ENCODE measurements at regions not wholly inside any gene's neighbourhood (a gene's known extent, or its start where the extent isn't known, plus 50 kb on each side); places are given as distances from the start of the nearest gene placed in this dataset.

DNA sequence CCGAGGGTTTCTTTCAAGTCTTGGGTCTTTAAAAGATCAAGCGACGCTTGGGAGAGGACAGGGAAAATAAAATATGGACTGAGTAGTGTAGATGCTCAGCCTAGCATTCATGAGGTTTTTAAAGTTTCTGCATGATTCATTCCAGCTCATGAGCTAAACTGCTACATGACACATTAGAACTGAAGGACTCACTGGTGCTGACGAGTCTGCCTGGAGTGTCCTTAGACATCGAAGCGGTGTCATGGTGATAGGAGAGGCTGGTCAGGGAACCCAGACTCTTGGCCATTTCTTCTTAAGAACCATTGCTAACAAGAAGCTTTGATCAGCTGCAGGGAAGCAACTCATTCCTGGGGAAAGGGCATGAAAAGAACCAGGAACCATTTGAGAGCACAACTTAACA is 158.6 kb downstream of the TRIML1 start:
- H3K4me3 ChIP-seq (ENCODE audit: low read length): no peak overlapping the region
- H3K27me3 ChIP-seq (ENCODE audit: low read length): no peaks in the 10 kb centered on the region
- no peaks in the 10 kb centered on the region for H3F3A ChIP-seq (ENCODE audit: low read length, unreplicated experiment)
- intact Hi-C loops (cut with micrococcal nuclease): no loop called here
- H3K79me2 ChIP-seq (ENCODE audit: low read length): no peaks in the 10 kb centered on the region
- no peaks in the 10 kb centered on the region for H3K4me1 ChIP-seq (ENCODE audit: insufficient read depth, low read length)
- DNase-seq (no peak), ATAC-seq (no peak)
- no peak overlapping the region for H2AFZ ChIP-seq (ENCODE audit: low read length)
- no peak overlapping the region for H3K9ac ChIP-seq (ENCODE audit: low read length)
- ChIA-PET CTCF (no interaction called here), POLR2A (ENCODE audit: unreplicated experiment) (no interaction called here)
- no peak overlapping the region for H3K4me2 ChIP-seq (ENCODE audit: low read length)
- BruUV-seq (replicated peaks): no TSS peak
- no peak for TF ChIP-seq EZH2 (IDR thresholded peaks at IDR 0.05; ENCODE audit: low read length, unreplicated experiment)
- no peaks in the 10 kb centered on the region for H4K20me1 ChIP-seq (ENCODE audit: low read length)
- no peaks in the 10 kb centered on the region for H3K36me3 ChIP-seq (ENCODE audit: low read depth, low read length)
- H3K27ac ChIP-seq (ENCODE audit: low read length): no peak overlapping the region
- no peaks in the 10 kb centered on the region for H3K9me3 ChIP-seq (ENCODE audit: low read length)
- no peaks in the 10 kb centered on the region for H3K9me2 ChIP-seq (replicated peaks; ENCODE audit: low read length)

DNA sequence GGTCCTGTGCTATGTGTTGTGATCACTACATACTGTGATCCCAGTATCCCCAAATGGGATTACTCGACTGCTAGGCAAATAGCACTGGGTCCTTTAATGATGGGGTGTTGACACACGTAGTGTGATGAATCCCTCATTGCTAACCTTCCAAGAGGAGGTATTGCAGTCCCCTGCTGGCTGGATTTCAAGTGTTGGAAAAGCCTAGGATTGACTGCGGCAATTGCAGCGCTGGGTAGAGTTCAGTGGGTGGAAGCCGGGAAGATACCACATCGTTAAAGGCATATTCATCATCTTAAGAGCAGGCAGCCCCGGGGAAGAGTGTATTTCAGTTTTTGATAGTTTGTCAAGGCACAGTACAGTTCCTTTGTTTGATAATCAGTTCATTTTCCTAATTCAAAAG is 159.9 kb downstream of the TRIML1 start:
- no peak overlapping the region for H3K27ac ChIP-seq (ENCODE audit: low read length)
- H2AFZ ChIP-seq (ENCODE audit: low read length): no peak overlapping the region
- no peak overlapping the region for H3K9ac ChIP-seq (ENCODE audit: low read length)
- ChIA-PET POLR2A (ENCODE audit: unreplicated experiment) (no interaction called here), CTCF (no interaction called here)
- no peak overlapping the region for H3K4me3 ChIP-seq (ENCODE audit: low read length)
- H3K9me2 ChIP-seq (replicated peaks; ENCODE audit: low read length): no peaks in the 10 kb centered on the region
- no peaks in the 10 kb centered on the region for H3K27me3 ChIP-seq (ENCODE audit: low read length)
- no peak for ATAC-seq
- H4K20me1 ChIP-seq (ENCODE audit: low read length): no peaks in the 10 kb centered on the region
- H3K36me3 ChIP-seq (ENCODE audit: low read depth, low read length): no peaks in the 10 kb centered on the region
- H3F3A ChIP-seq (ENCODE audit: low read length, unreplicated experiment): no peaks in the 10 kb centered on the region
- TF ChIP-seq EZH2phosphoT487 (IDR thresholded peaks at IDR 0.05; ENCODE audit: borderline replicate concordance, low read length): no peak
- H3K9me3 ChIP-seq (ENCODE audit: low read length): no peaks in the 10 kb centered on the region
- H3K79me2 ChIP-seq (ENCODE audit: low read length): no peaks in the 10 kb centered on the region
- H3K4me2 ChIP-seq (ENCODE audit: low read length): no peak overlapping the region
- intact Hi-C loops (cut with micrococcal nuclease): no loop called here
- BruUV-seq (replicated peaks): no TSS peak
- DNase-seq: no peak
- no peaks in the 10 kb centered on the region for H3K4me1 ChIP-seq (ENCODE audit: insufficient read depth, low read length)

DNA sequence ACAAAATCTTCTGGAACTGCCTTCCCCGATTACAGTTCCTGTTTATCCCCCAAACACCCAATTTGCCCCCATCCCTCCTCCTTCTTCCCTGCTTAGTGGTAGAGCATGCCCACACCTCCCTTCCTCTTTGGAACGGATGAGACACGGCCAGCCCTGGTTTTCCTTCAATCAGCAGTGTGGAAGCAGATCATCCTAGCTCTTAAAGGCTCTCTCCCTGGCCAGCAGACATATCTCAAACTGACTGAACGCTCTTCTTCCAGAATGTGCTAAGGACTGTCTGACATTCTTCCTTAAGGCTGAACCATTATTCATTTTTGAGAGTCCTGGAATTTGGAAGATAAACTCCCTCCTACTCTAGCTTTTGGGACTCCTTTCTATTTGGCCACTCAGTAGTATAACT is 161.1 kb downstream of the TRIML1 start:
- intact Hi-C loops (cut with micrococcal nuclease): no loop called here
- Histone ChIP-seq H2AFZ (ENCODE audit: low read length) (no peak overlapping the region), H4K20me1 (ENCODE audit: low read length) (no peaks in the 10 kb centered on the region), H3K4me1 (ENCODE audit: insufficient read depth, low read length) (no peaks in the 10 kb centered on the region), H3K4me3 (ENCODE audit: low read length) (no peak overlapping the region), H3K79me2 (ENCODE audit: low read length) (no peaks in the 10 kb centered on the region), H3K4me2 (ENCODE audit: low read length) (no peak overlapping the region), H3K9me3 (ENCODE audit: low read length) (no peaks in the 10 kb centered on the region), H3K27me3 (ENCODE audit: low read length) (no peaks in the 10 kb centered on the region), H3K36me3 (ENCODE audit: low read depth, low read length) (no peaks in the 10 kb centered on the region), H3F3A (ENCODE audit: low read length, unreplicated experiment) (no peaks in the 10 kb centered on the region), H3K9ac (ENCODE audit: low read length) (no peak overlapping the region), H3K27ac (ENCODE audit: low read length) (no peak overlapping the region), H3K9me2 (replicated peaks; ENCODE audit: low read length) (no peaks in the 10 kb centered on the region)
- CTCF ChIA-PET: no interaction called here
- DNase-seq (no peak), ATAC-seq (no peak)
- TF ChIP-seq EZH2 (IDR thresholded peaks at IDR 0.05; ENCODE audit: low read length, unreplicated experiment) (no peak), EZH2phosphoT487 (IDR thresholded peaks at IDR 0.05; ENCODE audit: borderline replicate concordance, low read length) (no peak)
- TF ChIP-seq, protein P1, sequence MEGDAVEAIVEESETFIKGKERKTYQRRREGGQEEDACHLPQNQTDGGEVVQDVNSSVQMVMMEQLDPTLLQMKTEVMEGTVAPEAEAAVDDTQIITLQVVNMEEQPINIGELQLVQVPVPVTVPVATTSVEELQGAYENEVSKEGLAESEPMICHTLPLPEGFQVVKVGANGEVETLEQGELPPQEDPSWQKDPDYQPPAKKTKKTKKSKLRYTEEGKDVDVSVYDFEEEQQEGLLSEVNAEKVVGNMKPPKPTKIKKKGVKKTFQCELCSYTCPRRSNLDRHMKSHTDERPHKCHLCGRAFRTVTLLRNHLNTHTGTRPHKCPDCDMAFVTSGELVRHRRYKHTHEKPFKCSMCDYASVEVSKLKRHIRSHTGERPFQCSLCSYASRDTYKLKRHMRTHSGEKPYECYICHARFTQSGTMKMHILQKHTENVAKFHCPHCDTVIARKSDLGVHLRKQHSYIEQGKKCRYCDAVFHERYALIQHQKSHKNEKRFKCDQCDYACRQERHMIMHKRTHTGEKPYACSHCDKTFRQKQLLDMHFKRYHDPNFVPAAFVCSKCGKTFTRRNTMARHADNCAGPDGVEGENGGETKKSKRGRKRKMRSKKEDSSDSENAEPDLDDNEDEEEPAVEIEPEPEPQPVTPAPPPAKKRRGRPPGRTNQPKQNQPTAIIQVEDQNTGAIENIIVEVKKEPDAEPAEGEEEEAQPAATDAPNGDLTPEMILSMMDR (conservative IDR thresholded peaks at IDR 0.05; ENCODE audit: low read depth, low read length): no peak
- no TSS peak for BruUV-seq (replicated peaks)
- POLR2A ChIA-PET (ENCODE audit: unreplicated experiment): no interaction called here

DNA sequence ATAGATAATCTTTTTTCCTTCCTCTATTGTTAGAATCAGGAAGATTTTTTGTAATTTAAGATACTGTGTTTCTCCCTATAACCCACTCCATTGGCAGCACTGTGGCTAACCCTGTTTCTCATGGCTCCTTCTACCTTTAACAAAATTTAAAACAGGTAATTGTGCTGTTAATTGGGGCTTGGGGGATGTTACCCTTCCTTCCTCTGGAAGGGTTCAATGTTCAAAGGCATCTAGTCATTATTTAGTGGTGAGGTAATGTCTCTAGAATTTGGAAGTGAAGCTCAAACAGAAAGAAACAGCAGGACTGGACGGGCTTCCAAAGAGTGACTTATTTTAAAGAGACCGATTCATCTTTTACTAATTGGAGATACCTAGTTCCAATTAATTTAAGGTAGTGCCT is 166.4 kb downstream of the TRIML1 start:
- H4K20me1 ChIP-seq (ENCODE audit: low read length): no peaks in the 10 kb centered on the region
- no peaks in the 10 kb centered on the region for H3K36me3 ChIP-seq (ENCODE audit: low read depth, low read length)
- no peak overlapping the region for H3K4me3 ChIP-seq (ENCODE audit: low read length)
- no peaks in the 10 kb centered on the region for H3K4me1 ChIP-seq (ENCODE audit: insufficient read depth, low read length)
- intact Hi-C loops (cut with micrococcal nuclease): no loop called here
- H3K27ac ChIP-seq (ENCODE audit: low read length): no peak overlapping the region
- H3F3A ChIP-seq (ENCODE audit: low read length, unreplicated experiment): no peaks in the 10 kb centered on the region
- CTCF ChIA-PET: no interaction called here
- H3K79me2 ChIP-seq (ENCODE audit: low read length): no peaks in the 10 kb centered on the region
- no peak overlapping the region for H2AFZ ChIP-seq (ENCODE audit: low read length)
- no peak overlapping the region for H3K9ac ChIP-seq (ENCODE audit: low read length)
- no peak for DNase-seq
- H3K9me2 ChIP-seq (replicated peaks; ENCODE audit: low read length): no peaks in the 10 kb centered on the region
- no peaks in the 10 kb centered on the region for H3K27me3 ChIP-seq (ENCODE audit: low read length)
- POLR2A ChIA-PET (ENCODE audit: unreplicated experiment): no interaction called here
- no peaks in the 10 kb centered on the region for H3K9me3 ChIP-seq (ENCODE audit: low read length)
- no TSS peak for BruUV-seq (replicated peaks)
- TF ChIP-seq EZH2 (IDR thresholded peaks at IDR 0.05; ENCODE audit: low read length, unreplicated experiment): no peak
- TF ChIP-seq EZH2phosphoT487 (IDR thresholded peaks at IDR 0.05; ENCODE audit: borderline replicate concordance, low read length): no peak
- TF ChIP-seq, protein P1 (conservative IDR thresholded peaks at IDR 0.05; ENCODE audit: low read depth, low read length): no peak
- ATAC-seq: no peak
- no peak overlapping the region for H3K4me2 ChIP-seq (ENCODE audit: low read length)

All from PC-3 (cell line).